Stimulated activated CD8-positive, alpha-beta memory T cell treated with anti-CD3 and anti-CD28 coated beads, Interleukin-7, amount 100 ng/mL, for 48 hours (primary cell): ENCODE measurements at regions not wholly inside any gene's neighbourhood (a gene's known extent, or its start where the extent isn't known, plus 50 kb on each side); places are given as distances from the start of the nearest gene placed in this dataset.
"Not testable (repeated sequence)": the region's sequence is repeated elsewhere in the genome, so short reads cannot be mapped to it uniquely, and the experiment has no call there.

Source experiments
- DNase-seq, 2 donors: peaks; one replicate each; pipeline ENCODE4 v3.0.0-alpha.2; 2020; ENCODE audit warnings: low read depth in 1 of 2; ENCODE audit errors: extremely low read depth in 1 of 2

DNA sequence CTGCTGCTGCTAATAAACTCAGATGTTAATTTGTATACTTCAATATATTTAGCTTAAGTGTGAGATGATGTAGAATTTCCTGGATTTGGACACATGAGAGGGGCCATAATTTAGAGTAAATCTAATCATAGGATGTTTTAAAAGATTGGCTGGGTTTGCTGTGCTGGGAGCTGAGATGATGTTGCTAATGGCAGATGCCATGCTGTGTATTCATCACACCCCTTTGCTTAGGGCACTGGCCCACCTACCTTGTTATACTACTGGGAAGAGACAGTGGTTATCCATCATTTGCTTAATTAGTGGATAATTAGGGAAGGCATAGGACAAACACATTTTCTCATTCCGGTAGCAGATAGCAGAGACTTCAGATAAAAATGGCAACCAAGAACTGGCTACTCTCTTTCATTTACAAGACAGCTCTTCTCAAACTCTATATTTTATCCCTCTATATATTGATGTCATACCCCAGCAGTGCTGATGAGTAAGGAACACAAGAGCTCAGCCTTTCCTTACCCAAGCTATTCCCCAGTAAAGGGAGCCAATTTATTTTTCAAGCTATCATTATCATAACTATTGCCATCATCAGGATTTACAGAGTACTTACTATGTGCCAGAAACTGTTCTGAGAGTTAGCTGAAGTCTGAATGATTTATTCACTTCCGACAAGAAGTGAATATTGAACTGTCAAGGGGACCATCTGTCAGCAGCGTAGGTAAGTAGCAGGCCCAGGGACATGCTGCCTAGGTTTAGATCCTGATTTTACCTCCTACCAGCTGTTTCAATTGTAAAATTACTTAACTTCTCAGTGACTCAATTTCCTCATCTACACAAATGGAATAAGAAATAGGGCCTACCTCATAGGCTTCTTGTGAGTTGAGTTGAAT lies 204.6 kb upstream of the FLRT2 start:
- DNase-seq: no peak

GRCh38 chr14:85332401-85332800 lies 197.5 kb upstream of the FLRT2 start:
- DNase-seq: no peak

GRCh38 chr14:85333313-85333712 lies 196.6 kb upstream of the FLRT2 start:
- no peak for DNase-seq

DNA sequence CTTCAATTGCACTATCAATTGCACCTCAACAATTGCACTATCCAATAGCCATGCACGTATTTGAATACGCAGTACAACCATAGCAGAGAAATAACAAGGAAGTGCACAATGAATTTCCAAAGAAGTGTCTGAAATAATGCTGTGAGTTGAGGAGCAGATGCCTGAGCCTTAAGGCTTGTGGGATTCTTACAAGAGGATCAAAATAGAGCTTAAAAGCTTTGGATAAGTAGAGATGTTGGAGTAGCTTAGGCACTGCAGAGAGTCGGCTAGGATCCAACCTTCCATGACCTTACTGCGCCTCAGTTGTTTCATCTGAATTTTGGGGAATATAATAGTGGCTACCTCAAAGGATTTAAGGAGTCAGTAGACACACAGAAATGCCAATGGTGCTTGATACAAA lies 196.1 kb upstream of the FLRT2 start:
- DNase-seq: no peak

DNA sequence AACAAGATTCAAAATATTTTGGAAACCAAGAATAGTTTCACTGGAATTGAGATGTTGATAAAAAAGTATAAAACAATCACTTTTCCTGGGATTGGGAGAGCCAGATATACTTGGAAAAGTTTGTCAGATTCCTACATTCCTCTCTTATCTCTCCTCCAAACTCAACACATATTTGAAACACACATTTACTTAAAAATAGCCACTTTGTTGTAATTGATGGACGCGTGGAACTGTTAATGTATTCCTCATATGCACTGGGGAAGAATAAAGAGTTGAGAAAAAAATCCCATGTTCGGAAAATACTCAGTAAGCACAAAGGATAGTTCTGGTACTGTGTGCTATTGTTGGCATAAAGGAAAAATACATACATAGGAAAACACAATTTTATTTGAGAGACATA lies 195.6 kb upstream of the FLRT2 start:
- DNase-seq: no peak

- DNase-seq: no peak
Measured at GRCh38 chr14:85336257-85336656, 193.7 kb upstream of the FLRT2 start.

DNA sequence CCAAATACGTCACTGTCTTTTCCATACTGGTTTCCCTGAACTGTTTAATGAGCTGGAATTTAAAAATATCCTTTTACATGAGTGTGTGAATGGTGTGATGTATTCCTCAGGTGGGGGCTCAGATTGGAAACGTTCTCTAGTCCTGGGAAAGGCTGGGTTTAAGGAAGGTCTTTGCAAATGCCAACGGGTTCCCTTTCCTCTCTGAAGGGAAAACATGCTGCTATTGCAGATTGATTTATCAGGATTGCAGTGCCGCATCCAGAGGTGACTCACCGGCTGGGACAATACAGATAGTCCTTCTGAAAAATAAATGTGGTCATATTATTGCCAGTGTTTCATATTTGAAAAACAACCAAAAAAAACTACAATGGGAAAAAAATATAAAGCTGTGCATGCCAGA lies 193.1 kb upstream of the FLRT2 start:
- no peak for DNase-seq

DNA sequence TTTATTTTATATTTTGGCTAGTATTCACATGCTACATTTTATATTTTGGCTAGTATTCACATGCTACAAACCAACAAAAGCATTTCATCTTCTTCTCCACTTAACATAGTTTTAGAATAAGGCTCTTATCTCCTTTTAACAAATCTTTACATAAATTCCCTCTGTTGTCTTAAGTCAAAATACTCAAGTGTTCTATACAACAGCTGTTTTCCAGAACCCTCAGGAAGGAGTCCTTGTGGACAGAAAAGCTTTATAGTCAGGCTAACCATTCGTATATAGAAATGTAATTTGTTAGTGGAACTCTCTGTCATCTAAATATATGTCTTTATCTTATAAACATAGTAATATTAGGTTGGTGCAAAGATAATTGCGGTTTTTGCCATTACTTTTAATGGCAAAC lies 191.0 kb upstream of the FLRT2 start:
- DNase-seq: no peak

DNA sequence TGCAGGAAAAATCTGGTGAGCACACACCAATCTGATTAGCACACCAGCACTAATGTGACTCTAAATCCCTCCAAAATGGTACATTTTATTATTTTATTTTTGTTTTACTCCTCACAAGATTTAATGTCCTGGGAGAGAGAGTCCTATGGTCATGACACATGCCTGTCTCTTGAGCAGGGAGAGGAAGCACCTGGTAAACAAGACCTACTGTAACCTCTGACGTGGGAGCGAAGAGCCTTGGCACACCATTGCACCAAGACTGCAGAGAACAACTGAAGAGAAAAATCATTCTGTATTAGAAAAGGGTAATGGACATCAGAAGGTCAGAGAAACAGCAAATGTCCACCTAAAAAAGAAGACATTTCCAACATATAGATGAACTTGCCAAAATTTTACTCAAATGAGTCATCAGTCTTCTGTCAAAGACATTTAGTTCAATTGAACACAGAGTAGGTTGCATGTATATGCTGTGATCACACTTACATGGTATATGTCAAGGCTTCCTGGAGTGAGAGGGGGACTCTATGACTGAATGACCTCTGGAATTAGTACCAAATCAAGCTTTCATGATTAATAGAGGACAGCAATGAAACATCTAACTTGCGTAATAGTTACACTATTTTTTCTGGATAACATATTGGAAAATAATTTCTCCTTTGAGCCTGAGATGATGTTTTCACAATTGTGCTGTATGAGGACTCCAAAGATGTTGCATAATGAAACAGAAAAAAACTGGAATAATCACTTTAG lies 186.9 kb upstream of the FLRT2 start:
- no peak for DNase-seq

- no peak for DNase-seq
Measured at GRCh38 chr14:85344171-85344570, 185.8 kb upstream of the FLRT2 start.

DNA sequence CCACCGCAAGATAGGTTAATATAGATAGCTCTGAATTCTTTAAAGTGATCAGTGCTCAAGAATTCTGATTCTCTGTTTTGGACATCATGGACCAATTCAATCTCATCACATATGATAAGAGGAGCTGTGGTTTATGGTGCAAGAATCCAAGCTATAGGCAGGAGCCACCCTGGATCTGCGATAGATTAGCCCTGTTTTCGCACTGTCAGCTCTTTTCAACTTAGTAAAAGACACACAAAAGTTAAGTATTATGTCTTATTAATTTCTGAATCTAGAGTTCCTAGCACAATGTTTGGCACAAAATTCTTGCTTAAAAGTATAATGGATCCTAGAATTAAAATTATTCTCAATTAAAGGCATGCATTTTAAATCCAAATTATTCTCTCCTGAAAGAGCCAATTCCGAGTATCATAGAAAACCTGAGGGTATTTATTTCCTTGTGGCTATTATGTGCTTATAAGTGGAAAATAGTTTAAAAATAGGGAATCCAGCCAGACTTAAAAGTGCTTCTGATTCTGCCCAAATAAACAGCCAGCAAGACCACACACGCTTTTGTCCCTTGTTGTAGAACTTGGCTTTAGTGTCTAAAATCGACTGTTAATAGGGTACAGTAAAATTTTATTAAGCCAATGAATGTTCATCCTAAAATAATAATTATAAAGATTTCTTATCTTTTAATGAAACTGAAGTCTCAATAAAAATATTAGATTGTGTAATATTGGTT lies 184.9 kb upstream of the FLRT2 start:
- DNase-seq: no peak

DNA sequence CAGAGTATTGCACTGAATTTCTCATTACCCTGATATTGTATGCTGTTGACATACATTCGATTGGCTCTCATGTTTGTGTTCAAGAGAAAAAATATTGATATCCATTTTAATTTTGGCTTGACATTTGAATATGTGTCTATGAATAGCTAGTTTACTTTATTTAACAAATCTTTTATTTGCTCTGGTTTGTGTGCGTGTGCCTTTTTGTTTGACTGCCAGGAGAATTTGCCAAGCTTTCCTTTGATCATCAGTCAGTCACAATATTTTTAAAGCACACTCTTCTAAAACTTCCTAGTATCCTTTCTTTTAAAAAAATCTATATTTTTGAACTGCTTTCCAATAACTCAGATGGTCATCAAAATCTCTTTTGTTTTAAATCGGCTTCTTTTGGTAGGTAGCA lies 179.3 kb upstream of the FLRT2 start:
- DNase-seq: no peak

DNA sequence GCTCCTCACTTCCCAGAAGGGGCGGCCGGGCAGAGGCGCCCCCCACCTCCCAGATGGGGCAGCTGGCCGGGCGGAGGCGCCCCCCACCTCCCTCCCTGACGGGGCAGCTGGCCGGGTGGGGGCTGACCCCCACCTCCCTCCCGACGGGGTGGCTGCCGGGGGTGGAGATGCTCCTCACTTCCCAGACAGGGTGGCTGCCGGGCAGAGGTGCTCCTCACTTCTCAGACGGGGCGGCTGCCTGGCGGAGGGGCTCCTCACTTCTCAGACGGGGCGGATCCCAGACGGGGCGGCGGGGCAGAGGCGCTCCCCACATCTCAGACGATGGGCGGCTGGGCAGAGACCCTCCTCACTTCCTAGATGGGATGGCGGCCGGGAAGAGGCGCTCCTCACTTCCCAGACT lies 177.4 kb upstream of the FLRT2 start:
- DNase-seq: not testable (repeated sequence)

GRCh38 chr14:85357120-85357519 lies 172.8 kb upstream of the FLRT2 start:
- no peak for DNase-seq

GRCh38 chr14:85358136-85358785 lies 171.7 kb upstream of the FLRT2 start:
- no peak for DNase-seq

DNA sequence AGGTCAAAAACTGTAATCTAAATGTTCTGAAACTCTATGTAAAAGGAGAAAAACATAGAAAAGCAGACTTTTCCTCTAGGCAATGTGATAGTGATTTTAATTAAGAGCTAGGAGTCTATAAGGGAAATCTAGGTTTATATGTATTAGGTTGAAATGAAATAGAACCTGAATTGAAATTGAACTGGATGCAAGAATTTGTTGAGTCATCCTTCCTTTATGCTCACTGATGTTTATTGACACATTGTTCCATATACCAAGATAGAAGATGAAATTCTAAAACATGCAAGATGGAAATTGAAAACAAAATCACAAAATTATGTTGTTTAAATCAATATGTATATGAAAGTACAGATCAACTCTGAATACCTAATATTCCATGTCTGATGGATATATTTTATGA lies 170.4 kb upstream of the FLRT2 start:
- no peak for DNase-seq

DNA sequence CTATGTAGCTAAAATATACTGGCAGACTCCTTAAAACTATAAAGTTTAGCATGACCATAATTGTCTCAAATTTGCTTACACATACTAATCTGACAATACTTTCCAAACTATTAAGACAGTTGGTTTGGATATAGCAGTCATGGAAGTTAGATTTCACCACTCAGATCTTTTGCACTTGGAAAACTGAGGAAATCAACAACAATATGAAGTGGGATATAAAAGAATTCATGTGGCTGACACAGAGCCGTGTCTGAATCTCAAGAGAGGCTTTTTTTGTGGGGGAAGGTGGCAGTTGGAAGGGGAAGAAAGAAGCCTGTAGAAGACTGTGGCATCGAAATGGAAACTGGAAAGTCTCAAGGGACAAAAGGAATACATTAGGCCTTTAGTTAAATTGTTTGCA lies 166.6 kb upstream of the FLRT2 start:
- DNase-seq: no peak

DNA sequence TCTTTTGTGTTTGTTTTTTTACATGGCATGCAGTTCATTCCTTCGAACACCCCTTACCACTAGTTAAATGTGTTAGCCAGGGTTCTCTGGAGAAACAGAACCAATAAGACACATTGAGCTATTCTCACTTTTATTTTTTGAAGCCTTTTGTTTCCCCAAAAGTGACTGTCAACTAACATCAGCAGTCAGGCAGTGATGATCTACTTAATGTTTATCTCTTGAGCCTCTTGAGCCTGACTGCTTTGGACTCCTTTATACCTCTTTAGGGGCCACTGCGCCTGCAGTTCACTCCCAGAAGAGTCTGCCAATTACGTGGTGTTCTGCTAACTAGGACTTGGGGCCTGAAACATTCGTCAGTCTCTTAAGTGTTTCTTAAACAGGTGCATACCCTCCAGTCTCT lies 163.7 kb upstream of the FLRT2 start:
- DNase-seq: no peak

DNA sequence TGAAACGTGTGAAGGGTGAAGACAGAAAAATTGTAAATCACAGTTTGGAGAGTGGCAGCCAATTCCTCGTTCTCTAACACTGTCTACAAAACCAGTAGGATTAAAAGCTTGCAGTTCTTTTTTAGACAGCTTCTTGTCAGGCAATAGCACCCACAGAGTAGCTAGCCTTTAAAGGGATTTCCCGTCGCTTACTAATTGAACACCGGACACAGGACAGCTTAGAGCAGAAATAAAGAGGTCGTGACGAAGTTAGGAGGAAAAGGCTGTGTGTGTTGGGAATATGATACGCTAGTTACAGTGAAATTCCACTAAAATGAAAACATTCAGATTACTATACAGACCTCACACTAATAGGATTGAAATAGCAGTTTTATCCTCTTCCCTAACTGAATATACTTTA lies 149.1 kb upstream of the FLRT2 start:
- no peak for DNase-seq

GRCh38 chr14:85382341-85382740 lies 147.6 kb upstream of the FLRT2 start:
- no peak for DNase-seq

GRCh38 chr14:85387181-85387580 lies 142.8 kb upstream of the FLRT2 start:
- DNase-seq: no peak
